DND-41 (cell line): ENCODE measurements at regions not wholly inside any gene's neighbourhood (a gene's known extent, or its start where the extent isn't known, plus 50 kb on each side); places are given as distances from the start of the nearest gene placed in this dataset.

Source experiments
- CTCF ChIP-seq: IDR thresholded peaks from 2 replicates; pipeline ENCODE4 v1.5.1; 2012; ENCODE audit warnings: borderline replicate concordance, low read length, moderate library complexity, mild to moderate bottlenecking; ENCODE audit not compliant: poor library complexity, severe bottlenecking; ENCODE audit errors: extremely low read depth
- EZH2 ChIP-seq: IDR thresholded peaks from 3 replicates; pipeline ENCODE4 v1.6.1; 2012; ENCODE audit warnings: borderline replicate concordance, low read depth, mild to moderate bottlenecking, moderate library complexity, low read length, inconsistent platforms; ENCODE audit not compliant: severe bottlenecking

GRCh38 chr4:83189631-83190136, 75.2 kb upstream of the PLAC8 start:
- TF ChIP-seq CTCF (no peak), EZH2 (no peak)
